ENCODE measurements at regions not wholly inside any gene's neighbourhood (a gene's known extent, or its start where the extent isn't known, plus 50 kb on each side); places are given as distances from the start of the nearest gene placed in this dataset.

- Mint-ChIP-seq H3K9me3 (ENCODE audit: unreplicated experiment) (no peaks in the 10 kb centered on the region), H3K4me1 (ENCODE audit: unreplicated experiment) (no peaks in the 10 kb centered on the region), H3K36me3 (ENCODE audit: unreplicated experiment) (no peaks in the 10 kb centered on the region), H3K27me3 (ENCODE audit: unreplicated experiment) (peaks cover 57% of the 10 kb centered on the region), H3K27ac (ENCODE audit: unreplicated experiment) (no peak overlapping the region), H3K4me3 (ENCODE audit: unreplicated experiment) (no peak overlapping the region)
- TF ChIP-seq, protein P1, sequence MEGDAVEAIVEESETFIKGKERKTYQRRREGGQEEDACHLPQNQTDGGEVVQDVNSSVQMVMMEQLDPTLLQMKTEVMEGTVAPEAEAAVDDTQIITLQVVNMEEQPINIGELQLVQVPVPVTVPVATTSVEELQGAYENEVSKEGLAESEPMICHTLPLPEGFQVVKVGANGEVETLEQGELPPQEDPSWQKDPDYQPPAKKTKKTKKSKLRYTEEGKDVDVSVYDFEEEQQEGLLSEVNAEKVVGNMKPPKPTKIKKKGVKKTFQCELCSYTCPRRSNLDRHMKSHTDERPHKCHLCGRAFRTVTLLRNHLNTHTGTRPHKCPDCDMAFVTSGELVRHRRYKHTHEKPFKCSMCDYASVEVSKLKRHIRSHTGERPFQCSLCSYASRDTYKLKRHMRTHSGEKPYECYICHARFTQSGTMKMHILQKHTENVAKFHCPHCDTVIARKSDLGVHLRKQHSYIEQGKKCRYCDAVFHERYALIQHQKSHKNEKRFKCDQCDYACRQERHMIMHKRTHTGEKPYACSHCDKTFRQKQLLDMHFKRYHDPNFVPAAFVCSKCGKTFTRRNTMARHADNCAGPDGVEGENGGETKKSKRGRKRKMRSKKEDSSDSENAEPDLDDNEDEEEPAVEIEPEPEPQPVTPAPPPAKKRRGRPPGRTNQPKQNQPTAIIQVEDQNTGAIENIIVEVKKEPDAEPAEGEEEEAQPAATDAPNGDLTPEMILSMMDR (IDR thresholded peaks at IDR 0.05) = no peak
- DNase-seq (ENCODE audit: extremely low spot score, unreplicated experiment) = no peak
Observed at GRCh38 chr2:236909802-236910201, 175.9 kb upstream of the COPS8 start.

GRCh38 chr2:236910781-236911495, 174.8 kb upstream of the COPS8 start:
- H3K27me3 Mint-ChIP-seq (ENCODE audit: unreplicated experiment) = peaks cover 56% of the 10 kb centered on the region
- no peak overlapping the region for H3K4me3 Mint-ChIP-seq (ENCODE audit: unreplicated experiment)
- no peak for DNase-seq (ENCODE audit: extremely low spot score, unreplicated experiment)
- no peaks in the 10 kb centered on the region for H3K36me3 Mint-ChIP-seq (ENCODE audit: unreplicated experiment)
- H3K27ac Mint-ChIP-seq (ENCODE audit: unreplicated experiment) = no peak overlapping the region
- no peaks in the 10 kb centered on the region for H3K9me3 Mint-ChIP-seq (ENCODE audit: unreplicated experiment)
- H3K4me1 Mint-ChIP-seq (ENCODE audit: unreplicated experiment) = no peaks in the 10 kb centered on the region
- TF ChIP-seq, protein P1 (IDR thresholded peaks at IDR 0.05) = no peak

GRCh38 chr2:236912326-236913120, 173.2 kb upstream of the COPS8 start:
- no peak for DNase-seq (ENCODE audit: extremely low spot score, unreplicated experiment)
- Mint-ChIP-seq H3K4me1 (ENCODE audit: unreplicated experiment) (no peaks in the 10 kb centered on the region), H3K36me3 (ENCODE audit: unreplicated experiment) (no peaks in the 10 kb centered on the region), H3K27ac (ENCODE audit: unreplicated experiment) (no peak overlapping the region), H3K9me3 (ENCODE audit: unreplicated experiment) (no peaks in the 10 kb centered on the region), H3K27me3 (ENCODE audit: unreplicated experiment) (peaks cover 51% of the 10 kb centered on the region), H3K4me3 (ENCODE audit: unreplicated experiment) (no peak overlapping the region)
- TF ChIP-seq, protein P1 (IDR thresholded peaks at IDR 0.05) = no peak

DNA sequence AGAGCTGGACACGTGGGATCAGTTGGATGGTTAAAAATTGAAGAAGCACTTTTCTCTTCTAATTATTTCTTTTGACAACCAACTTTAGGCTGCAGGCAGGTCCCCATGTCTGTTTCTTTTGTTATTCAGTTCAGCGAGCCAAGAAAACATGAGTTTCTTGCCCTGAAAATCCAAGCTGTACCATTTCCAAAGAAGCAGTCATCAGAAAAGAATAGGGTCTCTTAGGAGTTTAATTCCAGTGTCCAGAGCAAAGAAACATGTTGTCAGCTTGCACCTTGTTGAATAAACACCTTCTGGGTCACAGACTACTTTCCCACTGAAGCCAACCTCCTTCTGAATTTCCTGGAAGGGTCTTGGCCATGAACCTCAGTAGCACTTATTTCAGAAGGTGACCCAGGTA, 170.5 kb upstream of the COPS8 start:
- TF ChIP-seq, protein P1 (IDR thresholded peaks at IDR 0.05) = no peak
- Mint-ChIP-seq H3K27ac (ENCODE audit: unreplicated experiment) (no peak overlapping the region), H3K27me3 (ENCODE audit: unreplicated experiment) (peaks cover 46% of the 10 kb centered on the region), H3K36me3 (ENCODE audit: unreplicated experiment) (peaks cover 3% of the 10 kb centered on the region), H3K9me3 (ENCODE audit: unreplicated experiment) (no peaks in the 10 kb centered on the region), H3K4me1 (ENCODE audit: unreplicated experiment) (no peaks in the 10 kb centered on the region), H3K4me3 (ENCODE audit: unreplicated experiment) (no peak overlapping the region)
- DNase-seq (ENCODE audit: extremely low spot score, unreplicated experiment) = no peak

DNA sequence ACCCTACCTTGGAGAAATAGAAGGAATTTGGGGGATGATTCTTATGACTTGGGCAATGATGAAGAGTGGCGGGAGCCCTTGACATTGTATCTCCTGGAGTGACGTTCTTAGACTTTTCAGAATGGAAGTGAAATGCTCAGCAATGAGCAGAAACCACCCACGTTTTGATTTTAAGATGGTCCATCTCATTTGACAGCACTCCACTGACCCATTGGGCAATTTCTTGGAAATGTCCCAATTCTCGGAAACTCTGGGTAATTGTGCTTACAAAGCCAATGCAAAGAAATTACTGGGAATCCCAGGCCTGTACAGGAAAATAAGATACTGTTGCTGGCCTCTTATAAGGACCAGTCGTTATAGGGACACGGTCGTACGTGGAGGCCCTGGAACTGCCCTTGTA, 170.0 kb upstream of the COPS8 start:
- TF ChIP-seq, protein P1 (IDR thresholded peaks at IDR 0.05) = no peak
- no peak overlapping the region for H3K4me3 Mint-ChIP-seq (ENCODE audit: unreplicated experiment)
- no peaks in the 10 kb centered on the region for H3K4me1 Mint-ChIP-seq (ENCODE audit: unreplicated experiment)
- peaks cover 48% of the 10 kb centered on the region for H3K27me3 Mint-ChIP-seq (ENCODE audit: unreplicated experiment)
- H3K36me3 Mint-ChIP-seq (ENCODE audit: unreplicated experiment) = peaks cover 3% of the 10 kb centered on the region
- H3K9me3 Mint-ChIP-seq (ENCODE audit: unreplicated experiment) = no peaks in the 10 kb centered on the region
- DNase-seq (ENCODE audit: extremely low spot score, unreplicated experiment) = no peak
- no peak overlapping the region for H3K27ac Mint-ChIP-seq (ENCODE audit: unreplicated experiment)

All from osteocyte (in vitro differentiated cells).